ENCODE measurements at regions not wholly inside any gene's neighbourhood (a gene's known extent, or its start where the extent isn't known, plus 50 kb on each side); places are given as distances from the start of the nearest gene placed in this dataset.
"Not testable (repeated sequence)": the region's sequence is repeated elsewhere in the genome, so short reads cannot be mapped to it uniquely, and the experiment has no call there.

DNA sequence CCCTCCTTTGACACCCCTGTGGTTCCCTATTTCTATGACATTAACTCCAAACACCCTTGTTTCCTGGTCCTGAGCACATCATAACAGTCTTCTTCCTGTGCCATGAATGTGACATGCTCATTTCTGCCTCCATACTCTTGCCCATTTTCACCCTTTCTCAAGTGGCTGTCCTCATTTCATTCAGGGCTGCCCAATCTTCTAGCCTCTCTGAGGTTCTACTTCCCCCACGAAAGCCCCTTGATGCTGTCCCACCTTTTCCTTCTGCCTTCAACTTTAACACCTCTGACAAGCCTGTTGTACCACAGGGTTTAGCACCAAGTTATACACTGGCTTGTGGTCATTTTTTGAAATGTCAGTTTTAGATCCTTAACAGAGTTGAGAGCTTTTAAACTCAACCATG lies 136.2 kb upstream of the BOD1L1 start:
- DNase-seq: no peak

DNA sequence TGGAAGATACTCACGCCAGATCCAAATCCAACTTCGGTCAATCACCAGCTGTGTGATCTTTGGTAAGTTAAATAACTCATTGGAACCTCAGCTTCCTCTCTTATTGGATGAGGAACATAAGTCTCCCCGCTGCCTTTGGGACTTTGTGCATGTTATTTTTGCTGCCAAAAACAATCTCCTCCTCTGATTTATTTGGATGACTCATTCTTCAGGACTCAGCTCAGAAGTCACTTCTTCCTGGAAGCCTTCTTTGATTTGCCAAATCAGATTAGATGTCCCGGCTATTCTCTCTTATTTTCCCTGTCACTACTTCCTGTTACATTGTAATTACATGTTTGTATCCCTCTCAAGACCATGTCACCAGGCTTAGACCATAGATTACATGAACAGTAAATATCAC lies 138.0 kb upstream of the BOD1L1 start:
- DNase-seq: no peak

DNA sequence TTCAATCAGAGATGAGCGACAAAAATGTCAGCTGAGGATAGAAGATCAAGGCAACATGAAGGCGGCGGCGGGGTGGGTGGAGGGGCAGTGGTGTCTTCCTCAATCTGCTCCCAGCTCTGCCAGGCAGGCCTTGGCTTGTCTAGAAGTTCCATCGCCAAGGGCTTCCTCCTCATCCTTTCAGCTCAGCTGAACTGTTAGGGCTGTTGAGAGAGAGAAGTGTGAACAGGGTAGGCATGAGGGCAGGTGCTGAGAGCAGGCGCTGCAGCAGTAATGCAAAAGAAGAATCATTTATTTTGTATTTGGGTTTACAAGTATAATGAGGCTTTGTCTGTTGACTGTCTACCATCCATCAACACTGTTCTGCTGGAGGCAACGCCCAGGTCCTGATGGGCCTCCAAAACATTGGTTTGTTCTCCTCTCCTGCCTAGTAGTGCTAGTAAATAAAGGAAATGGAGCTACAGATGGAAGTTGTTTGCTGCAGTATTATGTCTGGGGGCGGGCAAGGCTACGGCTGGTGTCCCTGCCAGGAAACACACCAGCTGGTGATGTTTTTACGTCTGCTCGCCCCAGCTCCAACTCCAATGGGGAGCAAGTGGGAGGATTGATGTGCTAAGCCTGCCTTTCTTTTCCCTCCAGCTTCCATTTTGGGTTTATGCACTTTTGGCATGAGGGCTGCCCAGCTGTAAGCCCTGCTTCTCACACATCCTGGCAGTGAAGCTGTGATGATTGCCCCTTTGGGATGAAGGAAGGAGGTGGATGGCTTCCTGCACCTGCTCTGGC lies 139.4 kb upstream of the BOD1L1 start:
- DNase-seq: no peak

DNA sequence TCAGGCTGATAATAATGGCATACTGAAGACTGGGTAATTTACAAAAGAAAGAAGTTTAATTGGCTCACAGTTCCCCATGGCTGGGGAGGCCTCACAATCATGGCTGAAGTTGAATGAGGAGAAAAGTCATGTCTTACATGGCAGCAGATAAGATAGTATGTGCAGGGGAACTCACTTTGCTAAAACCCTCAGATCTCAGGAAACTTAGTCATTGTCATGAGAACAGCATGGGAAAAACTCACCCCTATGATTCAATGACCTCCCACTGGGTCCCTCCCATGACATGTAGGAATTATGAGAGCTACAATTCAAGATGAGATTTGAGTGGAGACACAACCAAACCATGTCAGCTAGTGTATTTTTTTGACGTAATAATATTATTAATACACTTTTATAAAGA lies 149.8 kb upstream of the BOD1L1 start:
- DNase-seq: no peak

DNA sequence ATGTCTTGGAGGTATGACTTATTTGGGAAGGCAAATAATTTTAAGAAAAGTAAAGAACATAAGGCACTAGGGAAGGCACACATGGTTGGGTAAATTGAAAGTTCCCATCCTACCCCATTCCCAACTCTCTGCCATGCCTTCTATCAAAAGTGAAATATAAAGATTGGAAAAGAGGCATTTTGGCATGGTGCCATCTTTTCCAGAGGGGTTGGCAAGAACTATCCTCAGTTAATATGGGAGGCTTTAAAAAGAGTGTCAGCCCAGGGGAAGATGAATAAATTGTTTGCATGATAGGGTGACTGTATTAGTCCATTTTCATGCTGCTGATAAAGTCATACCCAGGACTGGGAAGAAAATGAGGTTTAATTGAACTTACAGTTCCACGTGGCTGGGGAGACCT lies 150.8 kb upstream of the BOD1L1 start:
- DNase-seq: no peak

DNA sequence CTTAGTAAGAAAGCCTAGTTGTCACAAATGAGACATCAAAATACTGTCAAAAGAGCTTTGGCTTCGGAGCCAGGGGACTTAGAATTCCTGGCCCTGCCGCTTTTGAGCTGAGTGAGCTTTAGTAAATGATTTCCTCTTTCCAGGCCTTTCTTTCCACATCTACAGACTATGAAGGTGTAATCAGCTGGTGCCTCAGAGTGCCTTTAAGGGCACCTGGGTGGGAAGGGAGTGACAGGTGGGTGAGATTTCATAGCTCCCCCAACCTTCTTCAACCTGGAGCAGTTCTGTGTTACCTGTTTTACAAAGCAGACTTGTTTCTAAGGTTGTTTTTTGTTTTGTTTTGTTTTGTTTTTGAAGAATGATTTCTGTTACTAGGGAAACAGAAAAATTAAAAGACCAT lies 154.7 kb upstream of the BOD1L1 start:
- DNase-seq: no peak

DNA sequence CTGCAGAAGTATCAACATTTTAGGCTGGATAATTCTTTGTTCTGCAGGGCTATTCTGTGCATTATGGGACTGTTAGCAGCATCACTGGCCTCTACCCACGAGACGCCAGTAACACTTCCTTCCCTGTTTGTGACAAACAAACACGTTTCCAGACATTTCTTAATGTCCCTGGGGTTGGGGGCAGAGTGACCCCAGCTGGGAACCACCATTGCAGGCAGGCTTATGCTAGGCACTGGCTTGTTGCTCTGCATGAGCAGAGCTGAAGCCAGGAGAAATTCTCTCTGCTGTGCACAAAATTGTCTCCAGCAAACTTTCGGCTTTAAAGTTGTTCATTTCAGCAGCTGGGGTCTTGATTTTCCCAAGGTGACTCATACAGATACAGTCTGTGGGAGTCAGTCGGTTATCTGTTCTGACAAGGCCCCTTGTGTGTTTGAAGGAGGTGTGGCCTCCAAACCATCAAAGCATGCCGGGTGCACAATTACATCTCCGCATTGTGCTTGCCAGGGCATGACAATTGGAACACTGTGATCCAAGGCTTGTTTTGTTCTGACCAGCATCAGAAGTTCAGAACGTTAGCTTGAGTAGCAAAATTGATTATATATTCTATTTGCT lies 156.4 kb upstream of the BOD1L1 start:
- DNase-seq: no peak

DNA sequence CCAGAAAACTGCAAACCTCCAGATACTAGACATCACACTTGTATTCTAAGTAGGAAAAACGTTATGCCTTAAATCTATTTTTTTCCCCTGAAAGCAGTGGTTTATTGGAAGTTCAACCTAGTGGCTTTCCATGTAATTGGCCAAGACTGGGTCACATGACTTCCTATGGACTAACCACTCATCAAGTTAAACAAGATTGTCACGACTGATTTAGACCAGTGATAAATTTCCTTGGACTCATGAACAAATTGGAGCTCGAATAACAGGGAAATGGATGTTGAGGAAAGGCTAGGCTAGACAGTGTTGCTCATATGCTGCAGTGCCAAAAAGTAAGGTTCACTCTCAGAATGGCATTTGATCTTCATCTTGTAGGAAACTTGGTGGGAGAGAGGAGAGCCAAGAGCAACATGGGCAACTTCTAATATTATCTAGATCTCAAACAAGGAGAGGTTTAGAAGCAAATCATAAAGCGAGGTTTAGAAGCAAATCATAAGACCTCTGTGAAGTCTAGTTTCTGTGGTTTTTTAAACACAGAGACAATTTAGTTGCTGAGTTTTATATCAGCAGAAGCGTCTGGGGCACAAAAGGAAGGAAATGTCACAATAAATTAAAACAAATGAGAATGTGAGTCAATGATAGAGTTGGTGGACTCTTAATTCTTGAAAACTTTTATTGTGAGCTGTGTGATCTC lies 165.6 kb upstream of the BOD1L1 start:
- DNase-seq: no peak

DNA sequence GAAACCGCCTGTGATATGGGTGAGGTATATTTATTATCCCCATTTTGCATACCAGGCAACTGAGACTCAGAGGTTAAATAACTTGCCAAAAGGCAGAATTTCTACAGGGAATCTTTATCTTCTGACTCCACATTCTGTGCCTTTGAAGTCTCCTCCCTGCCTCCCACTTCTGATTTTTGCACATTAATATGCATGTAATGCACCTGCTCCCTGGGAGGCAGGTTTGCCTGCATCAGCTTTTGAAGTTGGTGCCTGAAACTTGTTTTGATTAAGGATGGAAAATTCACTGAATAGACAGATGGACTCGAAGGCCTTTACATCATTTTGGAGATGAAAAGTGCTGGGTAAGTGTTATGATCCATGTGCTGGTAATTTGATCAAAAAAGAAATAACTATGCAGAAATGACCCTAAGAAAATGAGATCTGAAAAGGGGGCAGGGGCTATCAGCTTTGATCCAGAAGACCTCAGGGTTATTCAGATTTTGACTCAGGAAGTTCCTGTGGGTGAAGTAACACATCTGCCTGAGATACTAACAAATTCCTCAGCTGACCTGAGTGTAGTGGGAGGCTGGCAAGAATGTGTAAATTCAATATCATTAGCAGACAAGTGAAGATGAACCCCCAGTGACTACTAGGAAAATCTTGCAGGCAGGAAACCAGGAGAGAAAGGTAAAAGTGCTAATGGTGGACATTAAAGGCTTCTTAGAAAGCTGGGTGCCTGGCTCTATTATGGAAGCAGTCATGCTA lies 167.5 kb upstream of the BOD1L1 start:
- DNase-seq: no peak

DNA sequence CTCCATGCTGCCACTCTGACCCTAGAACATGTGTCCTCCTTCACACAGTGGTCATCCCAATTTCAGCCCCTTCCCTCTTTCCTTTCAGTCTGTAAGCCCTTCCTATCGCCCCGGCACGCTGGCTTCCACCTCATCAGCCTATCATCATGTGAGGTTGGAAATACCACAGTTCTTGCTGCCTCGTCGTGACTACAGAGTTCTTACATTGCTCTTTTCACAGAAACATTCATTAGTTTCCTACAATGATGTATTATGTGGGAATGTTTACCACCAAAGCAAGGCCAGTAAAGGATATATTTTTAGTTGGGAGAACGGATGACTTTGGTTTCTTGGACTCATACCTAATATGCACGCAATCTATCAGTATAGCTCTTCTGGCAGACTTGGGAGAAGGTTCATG lies 169.5 kb upstream of the BOD1L1 start:
- no peak for DNase-seq

DNA sequence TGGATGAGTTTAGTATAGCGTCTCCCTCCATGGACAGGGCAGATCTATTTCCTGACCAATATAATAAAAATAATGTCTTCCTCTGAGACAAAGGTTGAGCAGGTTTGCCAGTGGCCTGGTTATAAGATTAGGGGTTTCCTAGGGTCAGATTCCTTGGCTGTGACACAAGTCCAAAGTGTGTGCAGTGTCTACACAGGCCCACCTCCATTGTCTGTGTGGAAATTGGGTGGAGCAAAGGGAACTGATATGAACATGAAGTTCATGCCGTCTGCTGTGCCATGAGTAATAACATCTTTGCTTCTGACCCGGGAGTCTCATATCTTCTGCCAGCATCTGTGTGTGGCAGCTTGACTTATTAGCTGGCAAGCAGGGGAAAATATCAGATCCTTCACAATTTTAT lies 187.7 kb upstream of the BOD1L1 start:
- DNase-seq: no peak

DNA sequence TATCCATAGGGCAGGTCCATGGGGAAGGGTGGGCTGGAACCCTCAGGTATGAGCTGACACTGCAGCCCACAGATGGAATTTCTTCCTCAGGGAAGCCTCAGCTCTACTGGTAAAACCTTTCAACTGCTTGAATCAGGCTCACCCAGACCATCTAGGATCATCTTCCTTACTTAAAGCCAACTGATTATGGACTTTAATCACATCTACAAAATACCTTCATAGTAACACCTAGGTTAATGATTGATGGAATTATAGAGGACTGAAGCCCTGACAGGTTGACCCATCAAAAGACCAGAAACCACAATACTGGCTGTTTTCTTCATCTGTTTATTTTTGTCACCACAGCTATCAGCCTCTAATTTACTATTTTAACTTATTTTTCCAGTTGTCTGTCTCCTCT lies 188.9 kb upstream of the BOD1L1 start:
- no peak for DNase-seq

DNA sequence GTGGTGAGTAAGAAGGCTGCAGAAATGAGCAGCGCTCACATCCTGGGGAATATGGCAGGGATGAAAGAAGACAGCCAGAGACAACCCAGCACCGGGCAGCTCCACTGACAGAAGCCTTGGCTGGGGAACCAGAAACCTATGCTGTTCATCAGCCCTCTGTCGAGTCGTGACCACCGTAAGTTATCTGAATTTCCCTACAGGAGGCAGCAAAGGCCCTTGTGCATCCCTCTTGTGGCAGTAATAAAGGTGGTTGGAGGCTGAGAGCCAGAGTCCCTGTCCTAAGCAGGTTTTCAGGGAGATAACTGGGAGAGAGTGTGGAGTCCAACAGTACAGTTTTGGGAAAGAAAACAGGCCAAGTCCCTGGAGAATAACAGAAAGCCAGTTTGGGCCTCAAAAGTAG lies 194.0 kb upstream of the BOD1L1 start:
- DNase-seq: no peak

DNA sequence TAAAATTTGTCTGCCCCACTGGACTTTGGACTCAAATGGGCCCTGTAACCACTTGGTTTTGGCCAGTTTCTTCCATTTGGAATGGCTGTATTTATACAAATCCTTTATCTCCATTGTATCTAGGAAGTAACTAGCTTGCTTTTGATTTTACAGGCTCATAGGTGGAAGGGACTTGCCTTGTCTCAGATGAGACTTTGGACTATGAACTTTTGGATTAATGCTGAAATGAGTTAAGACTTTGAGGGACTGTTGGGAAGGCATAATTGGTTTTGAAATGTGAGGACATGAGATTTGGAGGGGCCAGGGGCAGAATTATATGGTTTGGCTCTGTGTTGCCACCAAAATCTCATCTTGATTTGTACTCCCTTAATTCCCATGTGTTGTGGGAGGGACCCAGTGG lies 198.3 kb upstream of the BOD1L1 start:
- not testable (repeated sequence) for DNase-seq

DNA sequence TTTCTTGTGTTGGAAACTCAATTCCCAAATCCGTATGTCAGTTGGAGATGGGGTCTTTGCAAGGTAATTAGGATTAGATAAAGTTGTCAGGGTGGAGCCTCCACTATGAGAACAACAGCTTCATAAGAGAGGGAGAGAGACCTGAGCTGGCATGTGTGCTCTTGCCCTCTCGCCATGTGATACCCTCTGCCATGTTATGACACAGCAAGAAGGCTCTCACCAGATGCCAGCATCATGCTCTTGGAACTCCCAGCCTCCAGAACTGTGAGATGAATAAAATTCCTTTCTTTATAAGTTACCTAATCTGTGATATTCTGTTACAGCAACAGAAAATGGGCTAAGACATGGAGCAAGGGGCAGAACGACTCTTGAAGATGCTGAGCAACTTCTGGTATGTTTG lies 201.9 kb upstream of the BOD1L1 start:
- DNase-seq: no peak

DNA sequence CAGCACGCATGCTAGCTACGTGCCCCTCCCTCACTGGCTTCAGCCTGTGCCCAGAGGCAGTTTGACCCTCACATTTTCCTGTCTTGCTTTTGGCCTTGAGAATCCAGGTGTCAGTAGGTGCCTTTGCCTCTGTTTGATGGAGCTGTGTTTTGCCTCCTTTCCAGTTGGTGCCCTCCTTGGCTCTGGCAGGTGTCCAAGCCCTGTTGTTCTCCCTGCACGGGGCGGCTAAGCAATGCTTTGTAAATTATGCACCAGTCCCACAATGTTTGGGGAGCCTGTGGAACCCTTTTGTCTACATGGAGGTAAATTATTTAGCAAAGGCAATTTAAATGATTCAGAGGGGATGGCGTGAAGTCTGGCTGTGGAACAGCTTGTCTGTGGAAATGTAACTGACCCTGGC lies 202.9 kb upstream of the BOD1L1 start:
- no peak for DNase-seq

DNA sequence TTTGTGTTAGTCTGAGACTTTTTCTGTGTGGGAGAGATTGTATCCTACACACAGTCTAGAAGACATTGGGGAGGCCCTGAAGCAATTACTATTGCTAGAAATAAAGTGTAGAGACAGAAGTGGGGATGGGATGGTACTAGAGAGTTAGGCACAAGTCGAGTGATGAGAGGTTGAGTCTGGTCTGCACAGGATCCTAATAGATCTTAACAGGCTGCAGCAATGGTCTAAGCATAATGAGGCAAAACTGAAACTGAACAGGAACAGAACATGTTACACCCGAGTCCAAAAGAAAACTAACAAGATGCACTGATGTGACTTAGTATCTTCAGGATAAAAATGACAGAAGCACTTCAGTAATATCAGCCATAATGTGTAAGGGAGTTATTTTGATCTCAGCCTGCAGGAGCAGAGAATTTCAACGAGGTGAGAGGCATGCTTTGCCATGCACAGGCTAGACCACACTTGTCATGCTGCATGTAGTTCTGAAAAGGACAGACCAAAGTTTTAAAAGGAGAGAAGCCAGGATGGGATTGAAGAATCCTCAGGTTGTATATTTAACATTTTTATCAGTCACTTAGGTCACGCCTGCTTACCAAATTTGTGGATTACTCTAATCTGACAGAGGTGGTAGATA lies 205.8 kb upstream of the BOD1L1 start:
- no peak for DNase-seq

DNA sequence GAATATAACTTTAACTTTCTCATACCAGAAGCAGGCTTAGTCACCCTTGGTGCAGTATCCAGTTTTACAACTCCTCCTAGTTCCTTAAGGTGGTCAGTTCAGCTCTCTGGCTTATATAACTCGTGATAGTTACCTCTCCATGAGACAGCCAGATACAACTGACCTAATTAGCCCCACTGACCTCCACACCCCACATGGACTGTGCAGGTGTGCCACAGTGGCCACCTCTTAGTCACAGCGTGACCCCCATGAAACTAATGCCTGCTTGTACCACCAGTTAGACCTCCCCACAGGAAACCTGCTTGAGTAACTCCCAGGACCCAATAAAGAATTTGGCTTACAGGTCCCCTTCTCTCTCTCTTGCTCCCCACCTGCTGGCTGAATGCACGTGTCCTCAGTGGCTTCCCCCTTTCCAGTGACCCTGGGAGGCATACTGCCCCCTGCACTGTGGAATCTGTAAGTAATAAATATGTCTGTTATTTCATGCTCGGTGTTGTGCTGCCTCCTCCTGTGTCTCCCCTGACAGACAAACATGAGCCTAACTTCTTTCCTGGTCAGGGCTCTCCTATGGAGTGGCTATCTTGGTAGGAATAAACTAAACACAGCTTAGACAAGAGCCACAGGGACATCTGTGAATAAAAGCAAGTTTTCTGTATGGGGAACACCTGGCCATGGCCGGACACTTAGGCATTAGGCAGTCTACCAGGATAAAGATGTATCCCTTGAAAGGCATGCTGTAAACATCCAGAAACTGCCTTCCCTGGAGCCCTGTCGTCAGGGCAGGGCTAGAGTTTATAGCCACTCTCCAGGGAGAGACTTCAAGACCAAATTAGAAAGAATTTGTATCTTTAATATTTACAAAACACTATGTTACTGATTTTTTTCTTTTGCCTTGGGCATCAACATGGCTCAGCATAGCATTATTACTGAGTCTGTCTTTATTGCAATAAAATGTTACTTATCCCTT lies 209.7 kb upstream of the BOD1L1 start:
- no peak for DNase-seq

DNA sequence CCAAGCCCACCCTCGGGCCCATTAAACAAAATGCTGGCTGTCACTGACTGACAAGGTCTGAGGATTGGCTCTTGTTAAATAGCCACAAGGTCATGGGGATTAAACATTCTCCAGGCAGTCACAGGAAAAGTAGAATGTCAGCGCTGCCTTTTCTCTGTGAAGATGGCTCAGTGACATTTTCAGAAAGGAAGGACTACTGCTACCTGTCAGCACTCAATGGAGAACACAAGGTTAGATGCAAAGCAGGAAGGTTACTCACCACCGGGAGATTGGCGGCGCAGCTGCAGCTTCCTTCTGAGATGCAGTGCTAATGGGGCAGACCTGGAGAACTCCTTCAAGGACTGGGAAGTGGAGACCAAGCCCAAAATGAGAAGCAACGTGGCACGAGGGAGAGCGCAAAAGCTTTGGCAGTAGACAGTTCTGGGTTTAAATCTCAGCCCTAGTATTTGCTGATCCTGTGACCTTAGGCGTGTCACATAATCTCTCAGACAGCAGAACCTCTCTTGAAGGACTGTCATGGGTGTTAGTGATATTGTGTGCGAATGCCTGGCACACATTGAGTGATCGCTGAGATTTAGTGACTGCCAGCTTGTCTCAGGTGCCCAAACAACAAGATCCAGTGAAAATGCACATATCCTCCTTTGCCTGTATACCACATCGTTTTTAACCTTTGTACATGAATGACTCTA lies 213.1 kb upstream of the BOD1L1 start:
- no peak for DNase-seq

DNA sequence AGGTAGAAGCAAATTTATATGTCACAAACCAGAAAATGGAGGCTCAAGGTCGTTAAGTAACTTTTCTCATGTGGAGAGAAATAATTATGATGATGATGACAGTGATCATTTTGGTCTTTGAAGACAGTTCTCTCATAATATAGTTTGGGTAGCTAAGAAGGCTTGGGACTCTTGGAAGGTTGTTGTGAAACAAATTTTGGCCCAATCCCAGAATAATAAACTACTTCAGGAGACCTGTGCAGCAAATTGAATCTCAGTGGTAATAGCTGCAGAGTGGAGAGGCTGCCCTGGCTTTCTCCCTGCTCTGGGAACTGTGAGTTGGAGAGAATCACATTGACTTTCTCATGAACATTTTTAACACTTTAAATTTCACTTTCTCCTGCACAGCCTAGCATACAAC lies 217.2 kb upstream of the BOD1L1 start:
- DNase-seq: no peak

DNA sequence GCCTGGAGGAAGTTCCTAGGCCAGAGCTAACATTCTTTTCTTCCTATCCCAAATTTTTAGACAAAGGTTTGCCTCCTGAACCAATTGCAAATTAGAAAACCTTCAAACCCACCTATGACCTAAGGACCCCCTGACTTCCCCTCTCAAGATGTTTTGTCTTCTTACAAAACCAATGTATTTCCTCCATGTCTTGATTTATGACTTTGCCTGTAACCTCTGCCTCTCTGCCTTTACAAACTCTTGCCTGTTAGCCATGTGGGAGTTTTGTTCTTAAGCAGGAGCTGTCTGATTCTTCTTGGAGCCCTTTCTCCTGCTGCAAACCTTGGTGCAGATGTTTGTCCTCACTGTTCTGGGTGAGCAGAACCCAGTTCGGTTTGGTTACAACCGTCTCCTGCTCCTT lies 222.3 kb upstream of the BOD1L1 start:
- no peak for DNase-seq
